Endothelial cell of umbilical vein (primary cell): ENCODE measurements at regions not wholly inside any gene's neighbourhood (a gene's known extent, or its start where the extent isn't known, plus 50 kb on each side); places are given as distances from the start of the nearest gene placed in this dataset.

Source experiments
- BruUV-seq: library from RNA; stranded (reverse); fragments of 400-500 nt; replicated peaks from 2 replicates; lab custom pipeline; 2021; lab: Mats Ljungman, UMichigan
- CTCF ChIA-PET: fragments of 300-600, 350-600 bp; sonication (Branson Sonifier 250); formaldehyde crosslinking; loops from one replicate; lab custom pipeline; 2021; ENCODE audit warnings: antibody characterized with exemption, inconsistent platforms; lab: Charles Lee
- POLR2A ChIA-PET: fragments of 300-600, 350-600 bp; sonication (Branson Sonifier 250); formaldehyde crosslinking; loops from one replicate; lab custom pipeline; 2021; ENCODE audit warnings: antibody characterized with exemption, inconsistent platforms; lab: Charles Lee
- DNase-seq: peaks from one replicate; pipeline ENCODE4 v3.0.0-alpha.2; 2011; ENCODE audit warnings: low read depth, low spot score
- FAIRE-seq: peaks from 2 replicates; lab custom pipeline; 2011; peaks lifted over from hg19 to GRCh38; lab: Jason Lieb, UNC
- H2AFZ ChIP-seq: 2 replicates; pipeline ENCODE4 v1.6.0; 2012; ENCODE audit warnings: low read depth, low read length, control low read depth, inconsistent platforms
- H3K27ac ChIP-seq: 2 replicates; pipeline ENCODE4 v1.5.1; 2011; ENCODE audit warnings: low read depth, mild to moderate bottlenecking, control low read depth, low read length, moderate library complexity; ENCODE audit not compliant: insufficient read depth
- H3K27me3 ChIP-seq, 2 experiments: 2 replicates each; pipeline versions ENCODE4 v1.6.0 to v1.6.1; 2011; ENCODE audit warnings: low read length in 2 of 2, mixed read lengths in 1 of 2; ENCODE audit not compliant: control insufficient read depth in 2 of 2, insufficient read depth in 2 of 2
- H3K36me3 ChIP-seq, 2 experiments: 2 replicates in 1 of 2; 3 replicates in 1 of 2; pipeline ENCODE4 v1.5.1; 2011; ENCODE audit warnings: low read length in 2 of 2, mild to moderate bottlenecking in 1 of 2, moderate library complexity in 1 of 2; ENCODE audit not compliant: control insufficient read depth in 2 of 2, insufficient read depth in 2 of 2; ENCODE audit errors: extremely low read depth in 1 of 2
- H3K4me1 ChIP-seq: 3 replicates; pipeline ENCODE4 v1.5.1; 2011; ENCODE audit warnings: mild to moderate bottlenecking, low read length; ENCODE audit not compliant: control insufficient read depth, insufficient read depth; ENCODE audit errors: extremely low read depth
- H3K4me2 ChIP-seq: 2 replicates; pipeline ENCODE4 v1.6.1; 2011; ENCODE audit warnings: low read length, control low read depth, mixed read lengths; ENCODE audit not compliant: insufficient read depth
- H3K4me3 ChIP-seq, 3 experiments: fragments of 200-600 bp in 1 of 3; sonication (generic), shearing (Covaris generic) in 1 of 3; replicated peaks in 1 of 3; 2 replicates each; pipeline ENCODE4 v1.5.1; 2011 to 2016; ENCODE audit warnings: control low read depth in 3 of 3, low read length in 3 of 3, mild to moderate bottlenecking in 2 of 3, inconsistent platforms in 1 of 3, low read depth in 1 of 3, moderate library complexity in 1 of 3; ENCODE audit not compliant: insufficient read depth in 1 of 3
- H3K79me2 ChIP-seq: 2 replicates; pipeline ENCODE4 v1.6.0; 2012; ENCODE audit warnings: low read length, inconsistent platforms; ENCODE audit not compliant: control insufficient read depth, insufficient read depth
- H3K9ac ChIP-seq: replicated peaks from 2 replicates; pipeline ENCODE3; 2011; ENCODE audit warnings: low read length, control low read depth; ENCODE audit not compliant: insufficient read depth; ENCODE audit errors: extremely low read depth
- H3K9me1 ChIP-seq: replicated peaks from 3 replicates; pipeline ENCODE4 v1.6.0; 2011; ENCODE audit warnings: mild to moderate bottlenecking, low read length; ENCODE audit not compliant: control insufficient read depth, insufficient read depth; ENCODE audit errors: extremely low read depth
- H3K9me3 ChIP-seq: replicated peaks from 2 replicates; pipeline ENCODE4 v1.5.1; 2012; ENCODE audit warnings: low read length, inconsistent platforms; ENCODE audit not compliant: control insufficient read depth, insufficient read depth
- H4K20me1 ChIP-seq: replicated peaks from 2 replicates; pipeline ENCODE3; 2011; ENCODE audit warnings: mild to moderate bottlenecking, low read length; ENCODE audit not compliant: control insufficient read depth, insufficient read depth; ENCODE audit errors: extremely low read depth
- EZH2 ChIP-seq: IDR thresholded peaks from 2 replicates; pipeline ENCODE4 v1.6.1; 2012; ENCODE audit warnings: borderline replicate concordance, low read depth, mild to moderate bottlenecking, moderate library complexity, low read length, inconsistent platforms; ENCODE audit not compliant: severe bottlenecking
- FOS ChIP-seq: IDR thresholded peaks from 2 replicates; pipeline ENCODE4 v1.6.1; 2011; ENCODE audit warnings: mild to moderate bottlenecking, low read length, moderate library complexity, borderline replicate concordance; ENCODE audit not compliant: insufficient read depth
- GATA2 ChIP-seq: IDR thresholded peaks from 2 replicates; pipeline ENCODE4 v1.7.0; 2011; ENCODE audit warnings: low read depth, mild to moderate bottlenecking, moderate library complexity, mixed read lengths, low read length; ENCODE audit not compliant: insufficient read length, insufficient read depth
- JUN ChIP-seq: IDR thresholded peaks from 2 replicates; pipeline ENCODE4 v1.6.1; 2011; ENCODE audit warnings: borderline replicate concordance, low read depth; ENCODE audit not compliant: insufficient read length, insufficient read depth
- MYC ChIP-seq: IDR thresholded peaks from one replicate; pipeline ENCODE4 v1.6.1; 2011; ENCODE audit warnings: mild to moderate bottlenecking, low read depth, low read length
- POLR2A ChIP-seq: IDR thresholded peaks from 2 replicates; pipeline ENCODE4 v1.6.1; 2012; ENCODE audit warnings: low read depth, mild to moderate bottlenecking, control low read depth, low read length
- POLR2AphosphoS5 ChIP-seq: IDR thresholded peaks from 2 replicates; pipeline ENCODE4 v1.6.1; 2012; ENCODE audit warnings: low read depth, mild to moderate bottlenecking, control low read depth, low read length, moderate library complexity; ENCODE audit not compliant: insufficient read depth
- dilution Hi-C: fragments of 300-500 bp; cut with MboI; formaldehyde crosslinking; loops from one replicate; pipeline ENCODE4 v1.15.0; 2019; ENCODE audit warnings: low sequenced_read_pairs; ENCODE audit not compliant: extremely low pct_ligation_motif_present
- intact Hi-C: fragments of 100-400 bp; cut with micrococcal nuclease; formaldehyde crosslinking; loops from one replicate; pipeline ENCODE4 v1.10.0; 2022
- TF ChIP-seq, protein P1 (sequence below): IDR thresholded peaks from 2 replicates; pipeline ENCODE4 v1.6.1; 2011; ENCODE audit not compliant: insufficient read depth, insufficient read length
- TF ChIP-seq, protein P2 (sequence below), 2 donors: IDR thresholded peaks; 1 replicate in 1 of 2; 2 replicates in 1 of 2; pipeline ENCODE4 v1.5.1; 2011; ENCODE audit warnings: low read length in 2 of 2, mild to moderate bottlenecking in 2 of 2, moderate library complexity in 2 of 2, control low read depth in 1 of 2, inconsistent platforms in 1 of 2, low read depth in 1 of 2; ENCODE audit not compliant: insufficient read depth in 1 of 2; ENCODE audit errors: extremely low read depth in 1 of 2

DNA sequence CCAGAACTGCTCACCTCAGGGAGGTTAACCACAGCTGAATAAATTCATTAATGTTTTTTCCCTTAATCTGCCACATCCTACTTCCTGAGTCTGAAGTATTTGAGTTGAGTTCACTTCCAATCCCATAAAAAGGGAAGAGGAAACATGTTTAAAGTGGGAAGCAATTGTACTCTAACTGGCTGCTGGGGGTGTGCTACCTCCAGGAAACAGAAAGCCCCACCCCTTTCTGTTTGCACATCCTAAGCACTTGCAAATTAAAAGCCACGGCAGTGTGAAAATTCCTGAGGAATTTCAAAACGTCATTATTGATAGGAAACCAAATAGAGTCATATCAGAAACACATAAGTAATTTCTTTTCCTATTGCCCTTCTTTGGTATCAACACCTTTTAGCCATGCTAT, 307.0 kb upstream of the NR5A2 start:
- no peaks in the 10 kb centered on the region for H3K4me1 ChIP-seq
- no peak overlapping the region for H3K27ac ChIP-seq
- TF ChIP-seq POLR2AphosphoS5 (no peak), GATA2 (no peak), POLR2A (no peak), EZH2 (no peak), MYC (no peak), JUN (no peak), FOS (no peak)
- TF ChIP-seq, protein P1, sequence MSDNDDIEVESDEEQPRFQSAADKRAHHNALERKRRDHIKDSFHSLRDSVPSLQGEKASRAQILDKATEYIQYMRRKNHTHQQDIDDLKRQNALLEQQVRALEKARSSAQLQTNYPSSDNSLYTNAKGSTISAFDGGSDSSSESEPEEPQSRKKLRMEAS, result no peak
- TF ChIP-seq, protein P2, sequence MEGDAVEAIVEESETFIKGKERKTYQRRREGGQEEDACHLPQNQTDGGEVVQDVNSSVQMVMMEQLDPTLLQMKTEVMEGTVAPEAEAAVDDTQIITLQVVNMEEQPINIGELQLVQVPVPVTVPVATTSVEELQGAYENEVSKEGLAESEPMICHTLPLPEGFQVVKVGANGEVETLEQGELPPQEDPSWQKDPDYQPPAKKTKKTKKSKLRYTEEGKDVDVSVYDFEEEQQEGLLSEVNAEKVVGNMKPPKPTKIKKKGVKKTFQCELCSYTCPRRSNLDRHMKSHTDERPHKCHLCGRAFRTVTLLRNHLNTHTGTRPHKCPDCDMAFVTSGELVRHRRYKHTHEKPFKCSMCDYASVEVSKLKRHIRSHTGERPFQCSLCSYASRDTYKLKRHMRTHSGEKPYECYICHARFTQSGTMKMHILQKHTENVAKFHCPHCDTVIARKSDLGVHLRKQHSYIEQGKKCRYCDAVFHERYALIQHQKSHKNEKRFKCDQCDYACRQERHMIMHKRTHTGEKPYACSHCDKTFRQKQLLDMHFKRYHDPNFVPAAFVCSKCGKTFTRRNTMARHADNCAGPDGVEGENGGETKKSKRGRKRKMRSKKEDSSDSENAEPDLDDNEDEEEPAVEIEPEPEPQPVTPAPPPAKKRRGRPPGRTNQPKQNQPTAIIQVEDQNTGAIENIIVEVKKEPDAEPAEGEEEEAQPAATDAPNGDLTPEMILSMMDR (IDR thresholded peaks at IDR 0.05; ENCODE audit: extremely low read depth in 1 of 2, insufficient read depth in 1 of 2, low read depth in 1 of 2, low read length in 2 of 2), result no peak
- intact Hi-C loops (no loop called here), dilution Hi-C loops (no loop called here)
- H4K20me1 ChIP-seq, result no peaks in the 10 kb centered on the region
- H3K36me3 ChIP-seq, result no peaks in the 10 kb centered on the region
- H3K9me3 ChIP-seq, result no peaks in the 10 kb centered on the region
- no TSS peak for BruUV-seq
- no peaks in the 10 kb centered on the region for H3K9me1 ChIP-seq
- no peak overlapping the region for H3K4me3 ChIP-seq
- ChIA-PET POLR2A (no interaction called here), CTCF (interaction anchor here (1.2 to 1.6 kb wide), 4 partner anchors 10 to 15 kb away, joined by 3 to 4 read pairs (median 4); no protein-coding TSS in a partner anchor)
- H3K4me2 ChIP-seq, result no peak overlapping the region
- H3K27me3 ChIP-seq, result no peaks in the 10 kb centered on the region
- FAIRE-seq (no peak), DNase-seq (no peak)
- no peak overlapping the region for H2AFZ ChIP-seq
- no peak overlapping the region for H3K9ac ChIP-seq
- H3K79me2 ChIP-seq, result no peaks in the 10 kb centered on the region
